H1 (cell line): ENCODE measurements at regions not wholly inside any gene's neighbourhood (a gene's known extent, or its start where the extent isn't known, plus 50 kb on each side); places are given as distances from the start of the nearest gene placed in this dataset.
"Not testable (repeated sequence)": the region's sequence is repeated elsewhere in the genome, so short reads cannot be mapped to it uniquely, and the experiment has no call there.

Experiments used
- MAX ChIP-seq: IDR thresholded peaks from 2 replicates; pipeline ENCODE4 v1.6.1; 2012; ENCODE audit warnings: inconsistent platforms
- RFX5 ChIP-seq: IDR thresholded peaks from 2 replicates; pipeline ENCODE4 v1.6.1; 2011; ENCODE audit warnings: low read depth, low read length, improper control_type of control experiment, borderline replicate concordance

GRCh38 chrX:34463220-34463619, 193.9 kb downstream of the TMEM47 start:
- TF ChIP-seq MAX, RFX5: not testable (repeated sequence)
